ENCODE measurements at regions not wholly inside any gene's neighbourhood (a gene's known extent, or its start where the extent isn't known, plus 50 kb on each side); places are given as distances from the start of the nearest gene placed in this dataset.

DNA sequence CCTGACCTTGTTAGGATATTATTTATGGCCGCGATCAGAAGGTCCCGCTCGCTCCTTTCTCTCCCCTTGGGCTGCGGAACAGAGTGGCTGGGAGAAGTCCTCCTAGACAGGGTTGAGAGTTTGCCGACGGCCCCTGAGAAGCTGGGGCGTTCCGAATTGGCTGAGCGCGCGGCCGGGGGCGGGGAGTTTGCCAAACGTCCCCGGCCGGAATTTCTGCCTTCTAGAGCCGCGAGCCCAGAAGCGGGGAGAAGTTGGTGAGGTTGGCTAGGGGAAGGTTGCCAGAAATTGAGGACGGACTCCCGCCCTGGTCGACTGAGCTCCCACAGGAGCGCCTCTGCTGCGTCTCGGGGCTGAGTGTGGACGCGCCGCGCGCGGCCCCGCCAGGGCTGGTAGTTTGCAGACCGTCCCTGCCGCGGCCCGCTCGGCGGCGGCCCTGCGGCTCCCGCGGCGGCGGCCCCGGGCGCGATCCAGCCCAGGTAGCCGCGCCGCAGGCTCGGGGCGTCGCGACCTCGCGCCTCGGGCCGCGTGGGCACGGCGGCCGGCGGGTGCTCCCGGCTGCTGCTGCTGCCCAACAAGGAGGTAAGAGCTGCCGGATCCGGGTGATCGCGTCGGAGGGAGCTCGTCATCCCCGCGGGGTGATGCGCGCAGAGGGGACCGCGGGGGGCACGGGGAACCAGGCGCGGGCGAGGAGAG lies 134.0 kb upstream of the MGAT5 start (continued):
- no peak for TF ChIP-seq FOSL1 (IDR thresholded peaks at IDR 0.05; ENCODE audit: insufficient read depth, low read depth, low read length)
- no peak for TF ChIP-seq CREB1 (IDR thresholded peaks at IDR 0.05)
- TF ChIP-seq EGR1 (IDR thresholded peaks at IDR 0.05; ENCODE audit: borderline replicate concordance, low read depth, low read length): 0 out of 2 replicates have a peak, but pooled peaks have one; percentile 38
- TF ChIP-seq NRF1 (IDR thresholded peaks at IDR 0.05; ENCODE audit: low read depth, low read length): no peak
- no peak for TF ChIP-seq SIX5 (IDR thresholded peaks at IDR 0.05; ENCODE audit: low read depth, low read length)
- peak; percentile 74 for TF ChIP-seq TAF7 (optimal IDR thresholded peaks at IDR 0.05; ENCODE audit: borderline replicate concordance, low read depth, low read length)
- no peak for TF ChIP-seq BACH1 (IDR thresholded peaks at IDR 0.05; ENCODE audit: low read length)
- TF ChIP-seq JUN (IDR thresholded peaks at IDR 0.05; ENCODE audit: low read depth, low read length): no peak
- TF ChIP-seq, protein P1, sequence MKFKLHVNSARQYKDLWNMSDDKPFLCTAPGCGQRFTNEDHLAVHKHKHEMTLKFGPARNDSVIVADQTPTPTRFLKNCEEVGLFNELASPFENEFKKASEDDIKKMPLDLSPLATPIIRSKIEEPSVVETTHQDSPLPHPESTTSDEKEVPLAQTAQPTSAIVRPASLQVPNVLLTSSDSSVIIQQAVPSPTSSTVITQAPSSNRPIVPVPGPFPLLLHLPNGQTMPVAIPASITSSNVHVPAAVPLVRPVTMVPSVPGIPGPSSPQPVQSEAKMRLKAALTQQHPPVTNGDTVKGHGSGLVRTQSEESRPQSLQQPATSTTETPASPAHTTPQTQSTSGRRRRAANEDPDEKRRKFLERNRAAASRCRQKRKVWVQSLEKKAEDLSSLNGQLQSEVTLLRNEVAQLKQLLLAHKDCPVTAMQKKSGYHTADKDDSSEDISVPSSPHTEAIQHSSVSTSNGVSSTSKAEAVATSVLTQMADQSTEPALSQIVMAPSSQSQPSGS (IDR thresholded peaks at IDR 0.05; ENCODE audit: low read length): no peak
- no peak for TF ChIP-seq GTF2F1 (IDR thresholded peaks at IDR 0.05; ENCODE audit: borderline replicate concordance, low read depth, low read length)
- TF ChIP-seq MAFK (IDR thresholded peaks at IDR 0.05; ENCODE audit: low read depth, low read length): no peak
- TF ChIP-seq, protein P2, sequence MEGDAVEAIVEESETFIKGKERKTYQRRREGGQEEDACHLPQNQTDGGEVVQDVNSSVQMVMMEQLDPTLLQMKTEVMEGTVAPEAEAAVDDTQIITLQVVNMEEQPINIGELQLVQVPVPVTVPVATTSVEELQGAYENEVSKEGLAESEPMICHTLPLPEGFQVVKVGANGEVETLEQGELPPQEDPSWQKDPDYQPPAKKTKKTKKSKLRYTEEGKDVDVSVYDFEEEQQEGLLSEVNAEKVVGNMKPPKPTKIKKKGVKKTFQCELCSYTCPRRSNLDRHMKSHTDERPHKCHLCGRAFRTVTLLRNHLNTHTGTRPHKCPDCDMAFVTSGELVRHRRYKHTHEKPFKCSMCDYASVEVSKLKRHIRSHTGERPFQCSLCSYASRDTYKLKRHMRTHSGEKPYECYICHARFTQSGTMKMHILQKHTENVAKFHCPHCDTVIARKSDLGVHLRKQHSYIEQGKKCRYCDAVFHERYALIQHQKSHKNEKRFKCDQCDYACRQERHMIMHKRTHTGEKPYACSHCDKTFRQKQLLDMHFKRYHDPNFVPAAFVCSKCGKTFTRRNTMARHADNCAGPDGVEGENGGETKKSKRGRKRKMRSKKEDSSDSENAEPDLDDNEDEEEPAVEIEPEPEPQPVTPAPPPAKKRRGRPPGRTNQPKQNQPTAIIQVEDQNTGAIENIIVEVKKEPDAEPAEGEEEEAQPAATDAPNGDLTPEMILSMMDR (IDR thresholded peaks at IDR 0.05; ENCODE audit: control extremely low read depth in 1 of 3, insufficient read depth in 1 of 3, low read depth in 1 of 3, low read length in 3 of 3): no peak
- TF ChIP-seq BRCA1 (IDR thresholded peaks at IDR 0.05; ENCODE audit: low read depth, low read length): no peak
- no peak for TF ChIP-seq SAP30 (IDR thresholded peaks at IDR 0.05; ENCODE audit: insufficient read depth, insufficient replicate concordance, low read length)
- TF ChIP-seq KDM5A (IDR thresholded peaks at IDR 0.05; ENCODE audit: low read length): no peak
- peak; percentile 64 for TF ChIP-seq POLR2AphosphoS5 (IDR thresholded peaks at IDR 0.05; ENCODE audit: low read depth, low read length)
- TF ChIP-seq NANOG (IDR thresholded peaks at IDR 0.05; ENCODE audit: insufficient read depth, low read depth, low read length, poor library complexity, severe bottlenecking): no peak
- no peak; the same call in 1 of the 2 replicates for TF ChIP-seq YY1 (IDR thresholded peaks at IDR 0.05; ENCODE audit: low read depth, low read length)
- no peak for TF ChIP-seq EZH2 (IDR thresholded peaks at IDR 0.05; ENCODE audit: low read depth, low read length, severe bottlenecking)
- 0 out of 2 replicates have a peak, but pooled peaks have one; percentile 27 for TF ChIP-seq CHD2 (IDR thresholded peaks at IDR 0.05; ENCODE audit: low read length)
- peak in 1 of 2 experiments; percentile 50; a peak in 1 of 4 replicates for TF ChIP-seq SIN3A (conservative IDR thresholded peaks at IDR 0.05 in 1 of 2, IDR thresholded peaks at IDR 0.05 in 1 of 2; ENCODE audit: low read depth in 1 of 2, low read length in 2 of 2)

Data from H1 (cell line).